Neuronal stem cell (in vitro differentiated cells): ENCODE measurements at regions not wholly inside any gene's neighbourhood (a gene's known extent, or its start where the extent isn't known, plus 50 kb on each side); places are given as distances from the start of the nearest gene placed in this dataset.

Source experiments
- DNase-seq: peaks from one replicate; pipeline ENCODE4 v3.0.0-alpha.2; 2013; ENCODE audit warnings: low spot score
- H2AFZ ChIP-seq: one replicate; pipeline ENCODE4 v1.6.1; 2013; ENCODE audit warnings: mild to moderate bottlenecking, low read length, inconsistent platforms
- H2AK5ac ChIP-seq: 2 replicates; pipeline ENCODE4 v1.6.1; 2013; ENCODE audit warnings: low read depth, mild to moderate bottlenecking, inconsistent platforms, low read length, moderate library complexity, mixed read lengths
- H2BK120ac ChIP-seq: 2 replicates; pipeline ENCODE4 v1.6.1; 2013; ENCODE audit warnings: low read depth, mild to moderate bottlenecking, inconsistent platforms, low read length, moderate library complexity, mixed read lengths
- H2BK12ac ChIP-seq: one replicate; pipeline ENCODE4 v1.6.1; 2013; ENCODE audit warnings: low read length, inconsistent platforms
- H2BK15ac ChIP-seq: 2 replicates; pipeline ENCODE4 v1.6.1; 2013; ENCODE audit warnings: mild to moderate bottlenecking, low read length, inconsistent platforms, mixed read lengths
- H2BK5ac ChIP-seq: one replicate; pipeline ENCODE4 v1.6.1; 2013; ENCODE audit warnings: inconsistent platforms, mild to moderate bottlenecking, low read length, moderate library complexity
- H3K14ac ChIP-seq: one replicate; pipeline ENCODE4 v1.6.1; 2013; ENCODE audit warnings: low read length, inconsistent platforms
- H3K18ac ChIP-seq: 2 replicates; pipeline ENCODE4 v1.6.1; 2013; ENCODE audit warnings: low read length, inconsistent platforms
- H3K23ac ChIP-seq: 2 replicates; pipeline ENCODE4 v1.6.1; 2013; ENCODE audit warnings: low read depth, mild to moderate bottlenecking, mixed read lengths, low read length, inconsistent platforms; ENCODE audit not compliant: poor library complexity
- H3K27ac ChIP-seq: replicated peaks from 3 replicates; pipeline ENCODE4 v1.5.1; 2013; ENCODE audit warnings: low read length, inconsistent platforms
- H3K27me3 ChIP-seq, 3 experiments: 2 replicates each; pipeline ENCODE4 v1.6.1; 2013; ENCODE audit warnings: low read length in 3 of 3, mild to moderate bottlenecking in 2 of 3, inconsistent platforms in 1 of 3, low read depth in 1 of 3, mixed read lengths in 1 of 3, moderate library complexity in 1 of 3; ENCODE audit not compliant: control insufficient read depth in 3 of 3, insufficient read depth in 3 of 3
- H3K36me3 ChIP-seq, 2 donors: replicated peaks in 1 of 2; 2 replicates each; pipeline ENCODE4 v1.6.1; 2013; ENCODE audit warnings: low read length in 2 of 2; ENCODE audit not compliant: control insufficient read depth in 2 of 2, insufficient read depth in 2 of 2
- H3K4ac ChIP-seq: 2 replicates; pipeline ENCODE4 v1.6.1; 2013; ENCODE audit warnings: inconsistent platforms, mild to moderate bottlenecking, low read length, moderate library complexity
- H3K4me1 ChIP-seq, 2 donors: 1 replicate in 1 of 2; 2 replicates in 1 of 2; pipeline ENCODE4 v1.6.1; 2013; ENCODE audit warnings: low read length in 2 of 2, low read depth in 1 of 2; ENCODE audit not compliant: control insufficient read depth in 2 of 2, insufficient read depth in 1 of 2
- H3K4me2 ChIP-seq: one replicate; pipeline ENCODE4 v1.6.1; 2013; ENCODE audit warnings: mild to moderate bottlenecking, low read length, inconsistent platforms; ENCODE audit not compliant: insufficient read depth, poor library complexity, severe bottlenecking
- H3K4me3 ChIP-seq, 2 donors: 2 replicates each; pipeline ENCODE4 v1.5.1; 2013; ENCODE audit warnings: low read length in 2 of 2, mild to moderate bottlenecking in 2 of 2, inconsistent platforms in 1 of 2, moderate library complexity in 1 of 2
- H3K79me1 ChIP-seq: one replicate; pipeline ENCODE4 v1.6.1; 2013; ENCODE audit warnings: low read depth, mild to moderate bottlenecking, inconsistent platforms, low read length, moderate library complexity
- H3K9ac ChIP-seq: one replicate; pipeline ENCODE4 v1.6.1; 2013; ENCODE audit warnings: mild to moderate bottlenecking, low read depth, low read length, inconsistent platforms; ENCODE audit not compliant: poor library complexity
- H3K9me3 ChIP-seq, 2 donors: replicated peaks in 1 of 2; 2 replicates each; pipeline versions ENCODE3 to v1.6.1; 2013; ENCODE audit warnings: low read length in 2 of 2, mild to moderate bottlenecking in 2 of 2, inconsistent platforms in 1 of 2, low read depth in 1 of 2, mixed read lengths in 1 of 2, moderate library complexity in 1 of 2; ENCODE audit not compliant: control insufficient read depth in 2 of 2, insufficient read depth in 1 of 2
- H4K8ac ChIP-seq: one replicate; pipeline ENCODE4 v1.6.1; 2013; ENCODE audit warnings: low read depth, mild to moderate bottlenecking, inconsistent platforms, low read length, moderate library complexity
- H4K91ac ChIP-seq: one replicate; pipeline ENCODE4 v1.6.1; 2013; ENCODE audit warnings: low read length, low read depth, mild to moderate bottlenecking, inconsistent platforms; ENCODE audit not compliant: poor library complexity
- WGBS, 2 donors: extraction: QIAGEN DNeasy Blood & Tissue Kit; methylation state at CpG; one replicate each; pipeline ENCODE4 v1.1.7; 2013; ENCODE audit warnings: missing lambda C conversion rate in 2 of 2, mixed read lengths in 1 of 2; ENCODE audit not compliant: insufficient read length in 2 of 2, insufficient replicate concordance in 1 of 2; ENCODE audit errors: extremely low coverage in 2 of 2; 5-methylcytosine and 5-hydroxymethylcytosine counted together

GRCh38 chr11:134624166-134624920 lies 212.3 kb upstream of the B3GAT1 start:
- H2BK12ac ChIP-seq, result no peak overlapping the region
- H3K9me3 ChIP-seq, result no peaks in the 10 kb centered on the region
- H3K4me1 ChIP-seq, result no peaks in the 10 kb centered on the region
- H3K79me1 ChIP-seq, result no peaks in the 10 kb centered on the region
- no peak overlapping the region for H3K4ac ChIP-seq
- H2AFZ ChIP-seq, result no peak overlapping the region
- H2AK5ac ChIP-seq, result no peak overlapping the region
- no peak overlapping the region for H2BK120ac ChIP-seq
- H4K8ac ChIP-seq, result no peak overlapping the region
- H3K4me2 ChIP-seq, result no peak overlapping the region
- H3K18ac ChIP-seq, result no peak overlapping the region
- no peak overlapping the region for H3K9ac ChIP-seq
- H3K27ac ChIP-seq, result no peak overlapping the region
- H3K27me3 ChIP-seq, result no peaks in the 10 kb centered on the region
- no peak overlapping the region for H2BK5ac ChIP-seq
- H3K36me3 ChIP-seq, result no peaks in the 10 kb centered on the region
- no peak for DNase-seq
- H3K14ac ChIP-seq, result no peak overlapping the region
- H2BK15ac ChIP-seq, result no peak overlapping the region
- H4K91ac ChIP-seq, result no peak overlapping the region
- H3K4me3 ChIP-seq, result no peak overlapping the region
- no CpG with 5 or more reads among the region's 8 CpGs for WGBS, 2 donors
- H3K23ac ChIP-seq, result no peak overlapping the region

- Histone ChIP-seq H3K14ac (no peak overlapping the region), H4K91ac (no peak overlapping the region)
- WGBS, 2 donors, result no CpG with 5 or more reads among the region's 5 CpGs
These were observed 211.7 kb upstream of the B3GAT1 start for GRCh38 chr11:134623711-134624110.

GRCh38 chr11:134622458-134622857 lies 210.4 kb upstream of the B3GAT1 start:
- no peak overlapping the region for H4K91ac ChIP-seq
- no peak overlapping the region for H2BK12ac ChIP-seq
- H3K9me3 ChIP-seq, result no peaks in the 10 kb centered on the region
- H2BK5ac ChIP-seq, result no peak overlapping the region
- H3K4me3 ChIP-seq, result no peak overlapping the region
- no peak overlapping the region for H3K4ac ChIP-seq
- H2BK15ac ChIP-seq, result no peak overlapping the region
- no peak overlapping the region for H3K23ac ChIP-seq
- no peak overlapping the region for H3K14ac ChIP-seq
- no peak overlapping the region for H3K27ac ChIP-seq
- no peak overlapping the region for H2AFZ ChIP-seq
- no peaks in the 10 kb centered on the region for H3K79me1 ChIP-seq
- no peaks in the 10 kb centered on the region for H3K4me1 ChIP-seq
- no peak for DNase-seq
- no peak overlapping the region for H2AK5ac ChIP-seq
- H3K27me3 ChIP-seq, result no peaks in the 10 kb centered on the region
- H2BK120ac ChIP-seq, result no peak overlapping the region
- H3K18ac ChIP-seq, result no peak overlapping the region
- no peak overlapping the region for H3K4me2 ChIP-seq
- no CpG with 5 or more reads among the region's 6 CpGs for WGBS, 2 donors
- no peaks in the 10 kb centered on the region for H3K36me3 ChIP-seq
- no peak overlapping the region for H3K9ac ChIP-seq
- no peak overlapping the region for H4K8ac ChIP-seq

More at GRCh38 chr11:134623711-134624110, 211.7 kb upstream of the B3GAT1 start:
- H3K36me3 ChIP-seq, result no peaks in the 10 kb centered on the region
- H2BK120ac ChIP-seq, result no peak overlapping the region
- no peak overlapping the region for H3K18ac ChIP-seq
- no peak overlapping the region for H2BK15ac ChIP-seq
- no peak overlapping the region for H2BK12ac ChIP-seq
- H3K27me3 ChIP-seq, result no peaks in the 10 kb centered on the region
- no peak overlapping the region for H3K27ac ChIP-seq
- H2BK5ac ChIP-seq, result no peak overlapping the region
- H3K4ac ChIP-seq, result no peak overlapping the region
- H3K23ac ChIP-seq, result no peak overlapping the region
- H3K79me1 ChIP-seq, result no peaks in the 10 kb centered on the region
- no peaks in the 10 kb centered on the region for H3K9me3 ChIP-seq
- H3K9ac ChIP-seq, result no peak overlapping the region
- no peak overlapping the region for H3K4me2 ChIP-seq
- no peak overlapping the region for H4K8ac ChIP-seq
- DNase-seq, result no peak
- H3K4me1 ChIP-seq, result no peaks in the 10 kb centered on the region
- no peak overlapping the region for H2AK5ac ChIP-seq
- H2AFZ ChIP-seq, result no peak overlapping the region
- no peak overlapping the region for H3K4me3 ChIP-seq

GRCh38 chr11:134617360-134617759 lies 205.3 kb upstream of the B3GAT1 start:
- H3K9ac ChIP-seq, result no peak overlapping the region
- H3K9me3 ChIP-seq, result peaks cover 0 to 2% of the 10 kb centered on the region in 2 donors
- H2AK5ac ChIP-seq, result no peak overlapping the region
- no peak overlapping the region for H2BK15ac ChIP-seq
- no peak overlapping the region for H4K8ac ChIP-seq
- no peak overlapping the region for H3K4ac ChIP-seq
- H4K91ac ChIP-seq, result no peak overlapping the region
- no peak for DNase-seq
- no peak overlapping the region for H3K4me3 ChIP-seq
- H3K79me1 ChIP-seq, result no peaks in the 10 kb centered on the region
- no CpG with 5 or more reads among the region's 9 CpGs for WGBS, 2 donors
- no peak overlapping the region for H2BK120ac ChIP-seq
- no peaks in the 10 kb centered on the region for H3K27me3 ChIP-seq
- no peak overlapping the region for H2BK5ac ChIP-seq
- no peak overlapping the region for H3K4me2 ChIP-seq
- H3K18ac ChIP-seq, result peak overlapping the region; percentile 23
- no peak overlapping the region for H3K14ac ChIP-seq
- H2AFZ ChIP-seq, result no peak overlapping the region
- H3K4me1 ChIP-seq, result no peaks in the 10 kb centered on the region
- peak overlapping the region; percentile 51 for H2BK12ac ChIP-seq
- no peaks in the 10 kb centered on the region for H3K36me3 ChIP-seq
- no peak overlapping the region for H3K23ac ChIP-seq
- H3K27ac ChIP-seq, result no peak overlapping the region
